ENCODE measurements at regions not wholly inside any gene's neighbourhood (a gene's known extent, or its start where the extent isn't known, plus 50 kb on each side); places are given as distances from the start of the nearest gene placed in this dataset.

- Mint-ChIP-seq H3K27me3 (ENCODE audit: low read depth) (peaks cover 5% of the 10 kb centered on the region; the same call in 1 of the 2 replicates), H3K9me3 (no peaks in the 10 kb centered on the region), H3K36me3 (ENCODE audit: insufficient read depth in 1 of 3, low read depth in 3 of 3) (no peaks in the 10 kb centered on the region), H3K4me3 (no peak overlapping the region), H3K4me1 (peaks cover 13 to 16% of the 10 kb centered on the region in 2 experiments), H3K27ac (no peak overlapping the region)
- Histone ChIP-seq H3K18ac (ENCODE audit: insufficient read length, low read depth, low read length) (no peak overlapping the region), H3K4me2 (ENCODE audit: insufficient read depth, insufficient read length, low read length) (no peak overlapping the region), H3K27me3 (ENCODE audit: insufficient read depth, low read length) (no peaks in the 10 kb centered on the region), H2BK12ac (ENCODE audit: insufficient read length, low read depth, low read length) (no peak overlapping the region), H3K14ac (ENCODE audit: insufficient read depth, low read length) (no peak overlapping the region), H2BK15ac (ENCODE audit: low read depth, low read length) (no peak overlapping the region), H3K23me2 (ENCODE audit: insufficient read length, low read depth, low read length, poor library complexity, severe bottlenecking) (no peaks in the 10 kb centered on the region), H2BK5ac (ENCODE audit: insufficient read length, low read length) (no peak overlapping the region), H2BK20ac (ENCODE audit: low read depth, low read length, poor library complexity, severe bottlenecking) (no peak overlapping the region), H4K91ac (ENCODE audit: insufficient read length, low read depth, low read length) (no peak overlapping the region), H2BK120ac (ENCODE audit: low read depth, low read length, poor library complexity, severe bottlenecking) (no peak overlapping the region), H3T11ph (ENCODE audit: low read length) (no peak overlapping the region), H3K9ac (ENCODE audit: extremely low read depth, insufficient read length, low read length) (no peak overlapping the region), H3K4ac (ENCODE audit: low read depth, low read length) (no peak overlapping the region), H4K20me1 (ENCODE audit: control insufficient read depth, insufficient read depth, insufficient read length) (no peaks in the 10 kb centered on the region), H3K56ac (ENCODE audit: insufficient read length, low read depth, low read length) (no peak overlapping the region), H3K9me3 (ENCODE audit: control insufficient read depth, low read depth, low read length) (no peaks in the 10 kb centered on the region), H3K79me2 (ENCODE audit: insufficient read depth, low read length) (no peaks in the 10 kb centered on the region), H3K27ac (ENCODE audit: insufficient read length, low read depth, low read length) (no peak overlapping the region), H4K5ac (ENCODE audit: insufficient read length, low read depth, low read length) (no peak overlapping the region), H3K23ac (ENCODE audit: insufficient read length, low read depth, low read length) (no peak overlapping the region), H3K4me1 (ENCODE audit: insufficient read depth, low read length) (no peaks in the 10 kb centered on the region), H4K8ac (replicated peaks; ENCODE audit: insufficient read length, low read depth, low read length) (no peak overlapping the region), H2AFZ (ENCODE audit: low read length) (no peak overlapping the region), H2AK5ac (ENCODE audit: insufficient read length, low read length) (no peak overlapping the region), H3K79me1 (ENCODE audit: insufficient read depth, low read depth, low read length, poor library complexity, severe bottlenecking) (no peaks in the 10 kb centered on the region)
- no CpG with 5 or more reads among the region's 6 CpGs for WGBS (ENCODE audit: extremely low coverage, insufficient read length, low lambda C conversion rate)
- DNase-seq: no peak
- no peak for TF ChIP-seq CTCF (conservative IDR thresholded peaks at IDR 0.05)
Observed at GRCh38 chr3:27638594-27638993, 83.5 kb downstream of the EOMES start.
